ENCODE measurements at regions not wholly inside any gene's neighbourhood (a gene's known extent, or its start where the extent isn't known, plus 50 kb on each side); places are given as distances from the start of the nearest gene placed in this dataset.
A peak's percentile ranks its signal among the peaks of the same experiment; 100 is the strongest.

GRCh38 chr12:28872654-28873268 lies 276.3 kb upstream of the FAR2 start:
- peak; percentile 85 for FAIRE-seq
- no peak for DNase-seq (ENCODE audit: insufficient read length)
- TF ChIP-seq POLR2AphosphoS5 (IDR thresholded peaks at IDR 0.05; ENCODE audit: low read depth, low read length): no peak
- TF ChIP-seq POLR2A (IDR thresholded peaks at IDR 0.05; ENCODE audit: low read depth, low read length): no peak
- no peak for TF ChIP-seq TAF1 (IDR thresholded peaks at IDR 0.05; ENCODE audit: borderline replicate concordance, low read depth, low read length)

DNA sequence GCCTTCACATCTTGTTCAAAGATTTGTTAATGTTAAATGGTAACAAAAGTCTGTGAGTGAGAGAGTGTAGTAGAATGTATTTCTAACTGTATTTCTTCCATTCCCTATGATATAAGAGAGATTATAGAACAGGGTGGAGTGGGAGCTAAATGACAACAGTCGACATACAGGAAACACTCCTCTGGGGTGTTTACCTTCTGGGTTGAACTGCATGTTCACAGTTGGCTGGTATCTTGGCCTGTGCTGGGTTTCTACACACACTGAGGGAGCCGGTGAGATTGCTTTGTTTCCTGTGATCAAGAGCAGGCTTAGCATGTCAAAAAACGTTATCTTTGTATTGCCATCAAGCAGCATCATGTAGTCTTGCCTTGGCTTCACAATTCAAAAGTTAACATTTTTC lies 274.3 kb upstream of the FAR2 start:
- DNase-seq (ENCODE audit: insufficient read length) (no peak), FAIRE-seq (no peak)
- TF ChIP-seq TAF1 (IDR thresholded peaks at IDR 0.05; ENCODE audit: borderline replicate concordance, low read depth, low read length) (no peak), POLR2A (IDR thresholded peaks at IDR 0.05; ENCODE audit: low read depth, low read length) (no peak), POLR2AphosphoS5 (IDR thresholded peaks at IDR 0.05; ENCODE audit: low read depth, low read length) (no peak)

- TF ChIP-seq POLR2A (IDR thresholded peaks at IDR 0.05; ENCODE audit: low read depth, low read length) (no peak), TAF1 (IDR thresholded peaks at IDR 0.05; ENCODE audit: borderline replicate concordance, low read depth, low read length) (no peak), POLR2AphosphoS5 (IDR thresholded peaks at IDR 0.05; ENCODE audit: low read depth, low read length) (no peak)
- FAIRE-seq (no peak), DNase-seq (ENCODE audit: insufficient read length) (no peak)
Observed at GRCh38 chr12:28876196-28876798, 272.8 kb upstream of the FAR2 start.

DNA sequence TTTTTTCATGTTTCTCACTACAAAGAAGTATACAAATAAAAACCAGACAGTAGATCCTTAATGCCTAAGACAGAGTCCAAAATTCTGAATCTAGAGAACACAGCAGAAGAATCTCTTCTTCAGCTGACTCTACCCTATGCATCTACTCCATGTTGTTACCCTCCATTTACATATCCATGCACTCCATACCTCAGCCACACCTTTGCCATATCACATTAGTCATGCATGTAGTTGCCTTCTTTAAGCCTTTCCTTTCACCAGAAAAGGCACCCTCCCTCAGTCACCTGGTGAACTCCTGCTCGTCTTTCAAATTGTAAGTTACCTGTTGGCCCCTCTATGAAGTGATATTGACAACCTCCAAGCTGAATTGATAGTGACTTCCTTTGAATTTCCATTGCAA lies 271.2 kb upstream of the FAR2 start:
- no peak for DNase-seq (ENCODE audit: insufficient read length)
- TF ChIP-seq POLR2A (IDR thresholded peaks at IDR 0.05; ENCODE audit: low read depth, low read length) (no peak), POLR2AphosphoS5 (IDR thresholded peaks at IDR 0.05; ENCODE audit: low read depth, low read length) (no peak), TAF1 (IDR thresholded peaks at IDR 0.05; ENCODE audit: borderline replicate concordance, low read depth, low read length) (no peak)
- no peak for FAIRE-seq

GRCh38 chr12:28878629-28879028 lies 270.4 kb upstream of the FAR2 start:
- no peak for FAIRE-seq
- DNase-seq (ENCODE audit: insufficient read length): no peak
- TF ChIP-seq POLR2A (IDR thresholded peaks at IDR 0.05; ENCODE audit: low read depth, low read length) (no peak), TAF1 (IDR thresholded peaks at IDR 0.05; ENCODE audit: borderline replicate concordance, low read depth, low read length) (no peak), POLR2AphosphoS5 (IDR thresholded peaks at IDR 0.05; ENCODE audit: low read depth, low read length) (no peak)

GRCh38 chr12:28879379-28879778 lies 269.7 kb upstream of the FAR2 start:
- TF ChIP-seq POLR2AphosphoS5 (IDR thresholded peaks at IDR 0.05; ENCODE audit: low read depth, low read length): no peak
- FAIRE-seq (no peak), DNase-seq (ENCODE audit: insufficient read length) (no peak)

DNA sequence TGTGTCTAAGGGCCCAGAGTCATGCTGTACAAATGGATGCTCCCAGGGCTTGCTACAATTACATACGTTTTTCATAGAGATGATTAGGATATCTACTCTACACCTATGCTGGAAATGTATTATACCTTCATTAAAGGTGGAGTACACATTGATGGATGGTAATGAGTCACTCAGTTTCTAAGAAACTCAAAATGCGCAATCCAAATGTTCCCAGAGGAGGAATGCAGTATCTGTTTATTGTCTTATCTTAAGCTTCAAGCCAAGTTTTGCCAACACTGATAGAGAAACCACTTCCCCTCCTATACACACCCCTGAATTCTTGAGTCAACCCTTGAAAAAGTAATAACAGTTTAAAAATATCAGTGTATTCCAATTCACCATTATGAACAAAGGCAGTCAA lies 266.6 kb upstream of the FAR2 start:
- FAIRE-seq: no peak

GRCh38 chr12:28883406-28883997 lies 265.6 kb upstream of the FAR2 start:
- no peak for DNase-seq (ENCODE audit: insufficient read length)
- TF ChIP-seq TAF1 (IDR thresholded peaks at IDR 0.05; ENCODE audit: borderline replicate concordance, low read depth, low read length): no peak
- TF ChIP-seq POLR2AphosphoS5 (IDR thresholded peaks at IDR 0.05; ENCODE audit: low read depth, low read length): no peak
- no peak for TF ChIP-seq POLR2A (IDR thresholded peaks at IDR 0.05; ENCODE audit: low read depth, low read length)
- FAIRE-seq: no peak

More for the DNA sequence above, 266.6 kb upstream of the FAR2 start:
- no peak for TF ChIP-seq TAF1 (IDR thresholded peaks at IDR 0.05; ENCODE audit: borderline replicate concordance, low read depth, low read length)
- TF ChIP-seq POLR2AphosphoS5 (IDR thresholded peaks at IDR 0.05; ENCODE audit: low read depth, low read length): no peak
- no peak for TF ChIP-seq POLR2A (IDR thresholded peaks at IDR 0.05; ENCODE audit: low read depth, low read length)
- no peak for DNase-seq (ENCODE audit: insufficient read length)

DNA sequence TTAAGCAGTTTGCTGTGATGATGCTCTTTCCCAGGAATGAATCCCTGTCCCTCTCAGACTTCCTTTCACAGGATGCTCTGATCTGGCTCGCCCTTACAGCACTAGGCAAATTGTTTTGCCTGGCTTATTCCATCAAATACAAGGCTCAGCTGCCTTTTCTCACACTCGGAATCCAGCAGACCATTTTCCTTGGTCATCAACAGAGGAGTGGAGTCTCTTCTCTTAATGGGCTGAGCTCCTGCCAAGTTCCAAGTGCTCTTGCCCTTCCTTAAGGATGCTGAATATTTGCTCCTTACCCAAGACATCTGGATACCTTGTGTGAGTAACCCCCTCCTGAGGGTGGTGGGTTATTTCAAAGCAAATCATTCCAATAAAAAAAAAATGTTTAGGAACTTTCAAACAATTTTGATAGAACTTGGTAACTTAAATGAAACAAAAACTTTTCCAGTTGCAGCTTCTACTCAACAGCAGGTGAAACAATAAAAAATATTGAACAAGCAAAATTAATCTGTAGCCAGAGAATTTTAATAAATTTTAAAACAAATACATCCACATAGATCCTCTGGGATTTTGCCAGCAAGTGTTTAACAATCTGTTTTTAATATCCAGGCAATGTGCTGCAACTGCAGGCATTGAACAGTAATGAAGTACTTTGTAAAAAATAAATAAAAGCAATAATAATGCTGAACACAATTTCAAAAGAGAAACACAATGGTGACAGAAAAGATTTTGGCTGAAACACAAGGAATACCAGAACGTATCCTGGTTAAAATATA lies 264.0 kb upstream of the FAR2 start:
- no peak for DNase-seq (ENCODE audit: insufficient read length)
- no peak for FAIRE-seq
- TF ChIP-seq POLR2AphosphoS5 (IDR thresholded peaks at IDR 0.05; ENCODE audit: low read depth, low read length) (no peak), TAF1 (IDR thresholded peaks at IDR 0.05; ENCODE audit: borderline replicate concordance, low read depth, low read length) (no peak), POLR2A (IDR thresholded peaks at IDR 0.05; ENCODE audit: low read depth, low read length) (no peak)

GRCh38 chr12:28885928-28886327 lies 263.1 kb upstream of the FAR2 start:
- no peak for FAIRE-seq
- TF ChIP-seq TAF1 (IDR thresholded peaks at IDR 0.05; ENCODE audit: borderline replicate concordance, low read depth, low read length) (no peak), POLR2AphosphoS5 (IDR thresholded peaks at IDR 0.05; ENCODE audit: low read depth, low read length) (no peak), POLR2A (IDR thresholded peaks at IDR 0.05; ENCODE audit: low read depth, low read length) (no peak)
- DNase-seq (ENCODE audit: insufficient read length): no peak

- no peak for DNase-seq (ENCODE audit: insufficient read length)
- no peak for FAIRE-seq
- TF ChIP-seq TAF1 (IDR thresholded peaks at IDR 0.05; ENCODE audit: borderline replicate concordance, low read depth, low read length): no peak
- TF ChIP-seq POLR2A (IDR thresholded peaks at IDR 0.05; ENCODE audit: low read depth, low read length): no peak
- no peak for TF ChIP-seq POLR2AphosphoS5 (IDR thresholded peaks at IDR 0.05; ENCODE audit: low read depth, low read length)
Observed at GRCh38 chr12:28887461-28887990, 261.6 kb upstream of the FAR2 start.
